ENCODE measurements at regions not wholly inside any gene's neighbourhood (a gene's known extent, or its start where the extent isn't known, plus 50 kb on each side); places are given as distances from the start of the nearest gene placed in this dataset.

- TF ChIP-seq ZC3H10 (CRISPR knock-in tag; IDR thresholded peaks at IDR 0.05) (no peak), RARB (CRISPR knock-in tag; IDR thresholded peaks at IDR 0.05) (no peak), BACH2 (CRISPR knock-in tag; IDR thresholded peaks at IDR 0.05; ENCODE audit: borderline replicate concordance) (no peak)
- TF ChIP-seq, protein P1, sequence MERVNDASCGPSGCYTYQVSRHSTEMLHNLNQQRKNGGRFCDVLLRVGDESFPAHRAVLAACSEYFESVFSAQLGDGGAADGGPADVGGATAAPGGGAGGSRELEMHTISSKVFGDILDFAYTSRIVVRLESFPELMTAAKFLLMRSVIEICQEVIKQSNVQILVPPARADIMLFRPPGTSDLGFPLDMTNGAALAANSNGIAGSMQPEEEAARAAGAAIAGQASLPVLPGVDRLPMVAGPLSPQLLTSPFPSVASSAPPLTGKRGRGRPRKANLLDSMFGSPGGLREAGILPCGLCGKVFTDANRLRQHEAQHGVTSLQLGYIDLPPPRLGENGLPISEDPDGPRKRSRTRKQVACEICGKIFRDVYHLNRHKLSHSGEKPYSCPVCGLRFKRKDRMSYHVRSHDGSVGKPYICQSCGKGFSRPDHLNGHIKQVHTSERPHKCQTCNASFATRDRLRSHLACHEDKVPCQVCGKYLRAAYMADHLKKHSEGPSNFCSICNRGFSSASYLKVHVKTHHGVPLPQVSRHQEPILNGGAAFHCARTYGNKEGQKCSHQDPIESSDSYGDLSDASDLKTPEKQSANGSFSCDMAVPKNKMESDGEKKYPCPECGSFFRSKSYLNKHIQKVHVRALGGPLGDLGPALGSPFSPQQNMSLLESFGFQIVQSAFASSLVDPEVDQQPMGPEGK (CRISPR knock-in tag; IDR thresholded peaks at IDR 0.05; ENCODE audit: borderline replicate concordance), result no peak
These were observed 1600.8 kb downstream of the ARAP2 start for GRCh38 chr4:34643476-34643875.

Data from SK-N-SH treated with all-trans-retinoic acid at 6 μM for 48 hours (cell line).